ENCODE measurements at regions not wholly inside any gene's neighbourhood (a gene's known extent, or its start where the extent isn't known, plus 50 kb on each side); places are given as distances from the start of the nearest gene placed in this dataset.
A peak's percentile ranks its signal among the peaks of the same experiment; 100 is the strongest.

DNA sequence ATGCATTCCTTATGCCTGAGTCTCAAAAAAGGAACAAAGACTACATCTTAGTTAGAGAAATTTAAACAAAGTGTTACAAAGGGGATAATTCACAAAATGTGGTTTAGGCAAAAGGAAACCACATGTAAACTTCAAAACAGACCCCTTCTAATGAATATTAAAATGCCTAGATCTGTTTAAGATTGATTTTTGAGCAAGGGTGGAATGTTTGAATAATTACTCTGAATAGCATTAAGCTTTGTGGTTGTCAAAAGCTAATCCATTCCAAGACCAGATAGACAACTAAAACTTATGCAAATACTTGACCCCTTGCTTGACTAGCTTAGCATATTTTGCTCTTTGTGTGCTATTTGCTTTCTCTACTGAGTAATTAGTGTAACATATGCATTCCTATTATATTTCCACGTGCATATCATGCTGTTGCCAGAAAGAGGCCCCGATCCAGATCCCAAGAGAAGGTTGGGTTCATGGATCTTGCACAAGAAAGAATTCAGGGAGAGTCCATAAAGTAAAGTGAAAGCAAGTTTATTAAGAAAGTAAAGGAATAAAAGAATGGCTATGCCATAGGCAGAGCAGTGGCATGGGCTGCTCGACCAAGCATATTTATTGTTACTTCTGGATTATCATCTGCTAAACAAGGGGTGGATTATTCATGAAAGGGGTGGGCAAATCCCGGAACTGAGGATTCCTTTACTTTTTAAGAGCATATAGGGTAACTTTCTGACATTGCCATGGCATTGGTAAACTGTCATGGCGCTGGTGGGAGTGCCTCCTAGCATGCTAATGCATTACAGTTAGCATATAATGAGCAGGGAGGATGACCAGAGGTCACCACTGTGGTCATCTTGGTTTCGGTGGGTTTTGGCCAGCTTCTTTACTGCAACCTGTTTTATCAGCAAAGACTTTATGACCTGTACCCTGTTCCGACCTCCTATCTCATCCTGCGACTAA is 1193.4 kb upstream of the EYS start:
- Histone ChIP-seq H3K36me3 (ENCODE audit: insufficient read depth, low read length, poor library complexity, severe bottlenecking) (no peaks in the 10 kb centered on the region), H3K27ac (ENCODE audit: low read depth, low read length, poor library complexity, severe bottlenecking) (no peak overlapping the region), H3K9me3 (ENCODE audit: low read depth, low read length, poor library complexity, severe bottlenecking) (peaks cover 17% of the 10 kb centered on the region), H3K4me3 (ENCODE audit: low read depth, low read length, poor library complexity, severe bottlenecking) (no peak overlapping the region), H3K27me3 (replicated peaks; ENCODE audit: insufficient read depth, low read depth, low read length, poor library complexity) (no peaks in the 10 kb centered on the region), H3K4me1 (ENCODE audit: insufficient read depth, low read length, poor library complexity, severe bottlenecking) (no peaks in the 10 kb centered on the region)
- no peak for TF ChIP-seq EZH2 (IDR thresholded peaks at IDR 0.05; ENCODE audit: borderline replicate concordance, low read depth, low read length, poor library complexity, severe bottlenecking)
- TF ChIP-seq, protein P1, sequence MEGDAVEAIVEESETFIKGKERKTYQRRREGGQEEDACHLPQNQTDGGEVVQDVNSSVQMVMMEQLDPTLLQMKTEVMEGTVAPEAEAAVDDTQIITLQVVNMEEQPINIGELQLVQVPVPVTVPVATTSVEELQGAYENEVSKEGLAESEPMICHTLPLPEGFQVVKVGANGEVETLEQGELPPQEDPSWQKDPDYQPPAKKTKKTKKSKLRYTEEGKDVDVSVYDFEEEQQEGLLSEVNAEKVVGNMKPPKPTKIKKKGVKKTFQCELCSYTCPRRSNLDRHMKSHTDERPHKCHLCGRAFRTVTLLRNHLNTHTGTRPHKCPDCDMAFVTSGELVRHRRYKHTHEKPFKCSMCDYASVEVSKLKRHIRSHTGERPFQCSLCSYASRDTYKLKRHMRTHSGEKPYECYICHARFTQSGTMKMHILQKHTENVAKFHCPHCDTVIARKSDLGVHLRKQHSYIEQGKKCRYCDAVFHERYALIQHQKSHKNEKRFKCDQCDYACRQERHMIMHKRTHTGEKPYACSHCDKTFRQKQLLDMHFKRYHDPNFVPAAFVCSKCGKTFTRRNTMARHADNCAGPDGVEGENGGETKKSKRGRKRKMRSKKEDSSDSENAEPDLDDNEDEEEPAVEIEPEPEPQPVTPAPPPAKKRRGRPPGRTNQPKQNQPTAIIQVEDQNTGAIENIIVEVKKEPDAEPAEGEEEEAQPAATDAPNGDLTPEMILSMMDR (conservative IDR thresholded peaks at IDR 0.05; ENCODE audit: low read depth, low read length) = no peak
- peak; percentile 43 for DNase-seq (ENCODE audit: low spot score)
- intact Hi-C loops (cut with micrococcal nuclease; ENCODE audit: unreplicated experiment) = no loop called here
- ChIA-PET POLR2A (ENCODE audit: low non-redundant PET) (no interaction called here), CTCF (no interaction called here)
- no TSS peak for BruUV-seq (replicated peaks)

- Histone ChIP-seq H3K27ac (ENCODE audit: low read depth, low read length, poor library complexity, severe bottlenecking) (no peak overlapping the region), H3K36me3 (ENCODE audit: insufficient read depth, low read length, poor library complexity, severe bottlenecking) (no peaks in the 10 kb centered on the region), H3K9me3 (ENCODE audit: low read depth, low read length, poor library complexity, severe bottlenecking) (peaks cover 17% of the 10 kb centered on the region), H3K4me1 (ENCODE audit: insufficient read depth, low read length, poor library complexity, severe bottlenecking) (no peaks in the 10 kb centered on the region), H3K27me3 (replicated peaks; ENCODE audit: insufficient read depth, low read depth, low read length, poor library complexity) (no peaks in the 10 kb centered on the region), H3K4me3 (ENCODE audit: low read depth, low read length, poor library complexity, severe bottlenecking) (no peak overlapping the region)
- ChIA-PET POLR2A (ENCODE audit: low non-redundant PET) (no interaction called here), CTCF (no interaction called here)
- TF ChIP-seq, protein P1 (conservative IDR thresholded peaks at IDR 0.05; ENCODE audit: low read depth, low read length) = no peak
- TF ChIP-seq EZH2 (IDR thresholded peaks at IDR 0.05; ENCODE audit: borderline replicate concordance, low read depth, low read length, poor library complexity, severe bottlenecking) = no peak
- no TSS peak for BruUV-seq (replicated peaks)
- peak; percentile 32 for DNase-seq (ENCODE audit: low spot score)
- intact Hi-C loops (cut with micrococcal nuclease; ENCODE audit: unreplicated experiment) = no loop called here
Observed at GRCh38 chr6:66897576-66897975, 1190.5 kb upstream of the EYS start.

DNA sequence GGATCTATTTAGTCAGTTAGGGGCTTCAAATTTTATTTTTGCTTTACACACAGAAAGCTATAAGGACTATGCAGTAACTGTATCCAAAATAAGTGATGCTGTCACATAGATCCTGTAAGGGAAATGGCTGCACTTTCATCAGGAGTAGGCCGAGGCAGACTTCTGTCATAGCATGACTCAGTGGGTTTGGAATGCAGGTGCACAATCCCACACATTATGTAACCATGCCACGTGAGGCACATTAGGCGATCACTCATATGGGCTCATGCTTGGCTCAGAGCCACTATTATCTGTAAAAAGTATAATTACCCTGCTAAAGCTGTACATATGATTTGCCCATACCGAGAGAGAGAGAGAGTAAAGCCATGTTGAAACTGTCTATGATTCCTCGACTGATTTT is 1189.4 kb upstream of the EYS start:
- H3K27me3 ChIP-seq (replicated peaks; ENCODE audit: insufficient read depth, low read depth, low read length, poor library complexity) = no peaks in the 10 kb centered on the region
- CTCF ChIA-PET = no interaction called here
- TF ChIP-seq EZH2 (IDR thresholded peaks at IDR 0.05; ENCODE audit: borderline replicate concordance, low read depth, low read length, poor library complexity, severe bottlenecking) = no peak
- TF ChIP-seq, protein P1 (conservative IDR thresholded peaks at IDR 0.05; ENCODE audit: low read depth, low read length) = no peak
- H3K4me1 ChIP-seq (ENCODE audit: insufficient read depth, low read length, poor library complexity, severe bottlenecking) = no peaks in the 10 kb centered on the region
- BruUV-seq (replicated peaks) = no TSS peak
- H3K27ac ChIP-seq (ENCODE audit: low read depth, low read length, poor library complexity, severe bottlenecking) = no peak overlapping the region
- no peaks in the 10 kb centered on the region for H3K36me3 ChIP-seq (ENCODE audit: insufficient read depth, low read length, poor library complexity, severe bottlenecking)
- peaks cover 17% of the 10 kb centered on the region for H3K9me3 ChIP-seq (ENCODE audit: low read depth, low read length, poor library complexity, severe bottlenecking)
- no peak overlapping the region for H3K4me3 ChIP-seq (ENCODE audit: low read depth, low read length, poor library complexity, severe bottlenecking)
- intact Hi-C loops (cut with micrococcal nuclease; ENCODE audit: unreplicated experiment) = no loop called here
- no peak for DNase-seq (ENCODE audit: low spot score)
- POLR2A ChIA-PET (ENCODE audit: low non-redundant PET) = no interaction called here

All from A673 (cell line).